HG02943 (cell line): ENCODE measurements at regions not wholly inside any gene's neighbourhood (a gene's known extent, or its start where the extent isn't known, plus 50 kb on each side); places are given as distances from the start of the nearest gene placed in this dataset.
"Not testable (repeated sequence)": the region's sequence is repeated elsewhere in the genome, so short reads cannot be mapped to it uniquely, and the experiment has no call there.

ENCODE experiments used
- ATAC-seq: cut with Tn5 transposase; IDR thresholded peaks from one replicate; pipeline ENCODE4 v1.9.1; 2021; ENCODE audit warnings: mild to moderate bottlenecking, low read depth, moderate library complexity; ENCODE audit not compliant: unreplicated experiment

DNA sequence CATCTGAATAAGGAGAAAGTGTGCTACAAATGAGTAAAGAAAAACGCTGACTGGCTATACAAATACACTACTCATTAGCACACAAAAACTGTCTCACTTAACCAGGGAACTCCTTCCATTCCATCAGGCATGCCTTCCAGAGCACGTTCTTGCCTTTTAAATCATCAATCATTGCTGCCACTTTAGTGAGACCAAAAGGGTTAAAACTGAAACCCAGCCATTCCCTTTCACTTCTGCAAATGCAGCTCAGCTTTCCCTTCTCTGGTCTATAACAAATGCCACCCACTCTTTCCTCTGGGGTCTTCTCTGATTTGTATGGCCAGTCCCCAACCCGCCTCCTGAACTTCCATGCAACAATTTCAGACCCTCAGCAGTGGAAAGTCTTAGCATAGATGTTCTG is 231.5 kb downstream of the TRIML1 start:
- ATAC-seq: no peak

DNA sequence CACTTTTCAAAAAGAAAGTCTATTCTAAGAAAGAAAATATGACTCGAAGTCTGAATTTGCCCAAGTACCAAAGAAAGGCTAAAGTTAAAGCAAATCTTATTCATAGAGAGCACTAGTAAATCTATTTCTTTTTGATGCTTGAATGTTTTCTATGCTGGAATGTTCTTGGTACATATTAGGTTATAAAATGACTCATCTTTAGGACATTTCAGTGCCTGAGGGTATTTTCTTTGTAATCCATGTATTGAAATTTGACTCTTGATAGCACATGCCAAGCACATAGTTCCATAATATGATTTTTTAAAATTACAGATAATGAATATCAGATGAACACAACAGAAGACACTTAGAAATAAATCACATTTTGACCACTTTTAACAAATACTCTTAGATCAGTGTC is 232.8 kb downstream of the TRIML1 start:
- ATAC-seq: no peak

DNA sequence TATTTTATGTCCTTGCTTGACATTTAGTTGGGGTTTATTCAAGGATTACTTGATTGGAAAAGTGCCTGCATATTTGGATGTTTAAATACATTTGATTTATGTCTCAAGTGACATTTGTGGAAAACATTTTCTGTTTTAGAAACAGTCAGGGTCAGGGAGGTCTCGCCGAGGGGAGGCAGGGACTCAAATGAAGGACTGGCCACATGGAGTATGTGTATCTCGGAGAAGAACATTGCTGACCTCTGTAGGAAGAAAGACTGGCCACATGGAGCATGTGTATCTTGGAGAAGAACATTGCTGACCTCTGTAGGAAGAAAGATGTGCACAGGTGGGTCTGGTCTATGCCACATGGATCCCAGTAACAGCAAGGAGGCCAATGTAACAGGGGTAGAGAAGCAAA is 233.6 kb downstream of the TRIML1 start:
- no peak for ATAC-seq

DNA sequence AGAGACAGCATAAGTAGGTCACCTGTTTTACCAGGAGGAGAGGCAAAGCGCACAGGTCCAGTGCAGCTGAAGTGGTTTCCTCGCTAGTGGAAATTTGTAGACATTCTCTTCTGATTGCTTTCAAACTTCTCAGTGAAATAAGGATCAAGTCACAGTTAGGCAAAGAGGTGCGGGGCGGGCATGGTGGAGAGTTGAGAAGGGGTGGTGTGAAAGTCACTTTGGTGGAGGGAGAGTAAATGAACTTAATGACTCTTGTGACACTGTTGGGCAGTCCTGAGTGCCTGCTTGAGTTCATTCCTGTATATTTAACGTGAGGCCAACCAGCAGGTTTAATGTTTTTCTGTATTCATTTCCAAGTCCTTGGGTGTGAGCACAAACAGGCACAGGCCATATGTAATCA is 235.6 kb downstream of the TRIML1 start:
- no peak for ATAC-seq

DNA sequence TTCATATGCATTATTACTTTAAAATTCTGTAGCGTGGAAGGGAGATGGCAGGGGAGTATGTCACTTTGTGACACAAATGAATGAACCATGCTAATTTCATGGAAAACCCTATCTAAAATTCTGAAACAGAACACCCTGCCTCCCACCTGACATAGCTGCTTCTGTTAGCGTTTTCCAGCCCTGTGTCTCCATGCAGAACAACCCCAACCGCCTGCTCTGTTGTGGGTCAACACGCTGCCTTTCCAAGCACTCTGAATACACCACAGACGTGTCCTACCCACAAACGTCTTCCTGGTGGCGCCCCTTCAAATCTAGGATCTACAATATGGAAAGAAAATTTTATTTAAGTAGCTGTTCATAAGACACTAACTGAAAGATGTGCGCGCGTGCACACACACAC is 238.6 kb downstream of the TRIML1 start:
- ATAC-seq: no peak

DNA sequence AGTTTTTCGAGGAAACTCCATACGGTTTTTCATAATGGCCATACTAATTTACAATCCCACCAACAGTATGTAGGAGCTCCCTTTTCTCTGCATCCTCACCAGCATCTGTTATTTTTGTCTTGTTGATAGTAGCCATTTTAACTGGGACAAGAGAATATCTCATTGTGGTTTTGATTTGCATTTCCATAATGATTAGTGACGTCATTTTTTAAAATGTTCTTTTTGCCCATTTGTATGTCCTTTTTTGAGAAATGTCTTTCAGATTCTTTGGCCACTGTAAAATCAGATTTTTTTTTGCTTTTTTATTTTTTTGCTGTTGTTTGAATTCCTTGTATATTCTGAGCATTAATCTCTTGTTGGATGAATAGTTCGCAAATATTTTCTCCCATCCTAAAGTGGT is 243.9 kb downstream of the TRIML1 start:
- no peak for ATAC-seq

DNA sequence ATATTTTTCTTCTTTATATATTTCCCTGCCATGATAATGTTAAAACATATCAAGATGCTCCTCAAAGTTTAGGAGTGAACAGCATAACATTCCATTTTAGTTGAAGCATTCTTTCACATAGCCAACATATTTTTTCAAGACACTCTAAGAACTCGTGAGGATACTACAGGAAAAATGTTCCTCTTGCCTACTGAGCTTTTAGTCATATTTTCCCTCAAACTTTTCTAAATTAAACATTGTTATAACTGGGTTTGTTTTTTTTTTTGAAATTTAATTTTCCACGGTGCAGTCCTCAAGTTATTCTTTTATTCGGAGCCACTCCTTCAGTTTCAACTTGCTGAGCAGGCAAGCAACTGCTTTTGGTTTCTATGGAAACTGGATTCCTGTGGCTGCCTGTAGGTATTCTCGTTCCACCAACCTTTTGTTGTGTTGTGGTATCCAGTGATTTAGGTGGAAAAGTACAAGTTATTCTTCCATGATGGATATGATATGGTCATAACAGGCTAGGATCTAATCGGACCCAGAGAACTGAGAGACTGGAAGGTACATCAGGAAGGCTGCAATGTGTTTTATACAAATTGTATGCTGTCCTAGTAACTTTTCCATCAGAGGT is 248.0 kb downstream of the TRIML1 start:
- ATAC-seq: no peak

DNA sequence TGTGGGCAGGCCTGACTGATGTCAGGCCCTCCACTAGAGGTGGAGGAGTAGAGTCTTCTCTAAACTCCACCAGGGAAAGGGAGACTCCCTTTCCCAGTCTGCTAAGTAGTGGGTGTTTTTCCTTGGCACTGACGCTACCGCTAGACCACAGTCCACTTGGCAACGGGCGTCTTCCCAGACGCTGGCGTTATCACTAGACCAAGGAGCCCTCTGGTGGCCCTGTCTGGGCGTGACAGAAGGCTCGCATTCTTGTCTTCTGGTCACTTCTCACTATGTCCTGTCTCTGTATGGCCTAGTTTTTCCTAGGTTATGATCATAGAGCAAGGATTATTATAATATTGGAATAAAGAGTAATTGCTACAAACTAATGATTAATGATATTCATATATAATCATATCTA is 252.1 kb downstream of the TRIML1 start:
- ATAC-seq: not testable (repeated sequence)

DNA sequence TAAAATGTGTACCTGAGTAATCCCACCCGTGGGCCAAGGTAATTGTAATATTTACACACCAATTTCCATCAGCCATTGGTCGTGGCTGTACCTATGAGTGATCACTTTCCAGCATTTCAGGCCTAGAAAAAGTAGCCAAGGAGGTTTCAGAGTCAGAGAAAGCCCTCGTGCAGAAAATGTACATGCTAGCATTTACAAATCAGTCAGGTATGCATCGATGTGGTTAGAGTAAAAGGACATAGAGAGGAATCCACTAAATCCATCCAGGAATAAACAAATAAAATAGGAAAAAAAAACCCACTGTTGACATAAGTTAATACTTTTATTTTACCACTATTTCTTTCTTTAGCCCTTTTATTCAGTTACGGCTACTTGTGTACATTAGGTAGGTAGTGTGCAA is 256.8 kb downstream of the TRIML1 start:
- ATAC-seq: no peak

DNA sequence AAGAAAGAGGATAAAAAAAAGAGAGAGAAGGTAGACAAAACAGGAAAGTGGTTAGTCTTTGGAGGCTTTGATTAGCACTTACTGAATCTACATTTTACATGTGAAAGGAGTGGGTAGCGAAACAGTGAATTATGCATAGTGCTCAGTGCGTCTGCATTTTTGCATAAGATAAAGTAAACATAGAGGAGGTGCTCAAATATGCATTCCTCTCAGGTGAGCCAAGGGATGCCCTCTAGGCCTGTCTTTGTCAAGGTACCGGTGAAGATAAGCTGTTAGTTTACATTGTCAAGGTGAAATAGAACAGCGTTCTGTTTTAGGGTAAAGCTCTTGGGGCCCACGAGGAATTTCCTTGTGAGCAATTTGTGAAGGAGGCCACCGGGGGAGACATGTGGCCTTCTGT is 260.6 kb downstream of the TRIML1 start:
- no peak for ATAC-seq

DNA sequence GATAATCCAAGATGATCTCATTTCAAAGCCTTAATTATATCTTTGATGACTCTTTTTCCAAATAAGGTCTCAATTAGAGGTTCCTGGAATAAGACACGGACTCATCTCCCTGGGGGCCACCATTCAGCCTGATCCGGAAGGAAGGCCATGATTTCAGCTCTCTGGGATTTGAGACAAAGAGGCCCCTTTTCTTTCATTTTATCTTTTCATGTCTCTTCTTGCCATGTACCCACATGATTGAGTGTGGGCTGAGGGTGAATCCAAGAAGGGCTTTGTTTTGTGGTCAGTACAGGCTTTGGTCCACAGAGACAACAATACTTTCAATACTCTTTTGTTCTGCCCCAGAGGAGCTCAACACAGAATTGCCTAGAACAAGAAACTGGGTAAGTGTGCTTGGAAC is 261.2 kb downstream of the TRIML1 start:
- no peak for ATAC-seq

DNA sequence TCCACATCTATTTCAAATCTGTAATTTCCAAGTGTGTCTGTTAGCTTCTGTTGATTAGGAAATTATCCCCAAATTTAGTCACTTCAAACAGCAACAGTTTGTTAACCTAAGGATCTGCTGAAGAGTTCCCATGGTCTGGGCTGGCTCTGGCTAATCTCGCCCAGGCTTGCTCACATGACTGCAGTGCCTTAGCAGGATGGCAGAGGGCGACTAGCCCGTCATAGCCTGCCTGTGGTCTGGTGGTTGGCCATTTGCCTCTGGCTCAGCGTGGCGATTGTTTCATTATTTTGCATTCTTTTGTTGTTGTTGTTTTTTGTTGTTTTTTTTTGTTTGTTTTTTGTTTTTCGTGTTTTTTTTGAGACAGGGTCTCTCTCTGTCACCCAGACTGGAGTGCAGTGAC is 264.0 kb downstream of the TRIML1 start:
- no peak for ATAC-seq

DNA sequence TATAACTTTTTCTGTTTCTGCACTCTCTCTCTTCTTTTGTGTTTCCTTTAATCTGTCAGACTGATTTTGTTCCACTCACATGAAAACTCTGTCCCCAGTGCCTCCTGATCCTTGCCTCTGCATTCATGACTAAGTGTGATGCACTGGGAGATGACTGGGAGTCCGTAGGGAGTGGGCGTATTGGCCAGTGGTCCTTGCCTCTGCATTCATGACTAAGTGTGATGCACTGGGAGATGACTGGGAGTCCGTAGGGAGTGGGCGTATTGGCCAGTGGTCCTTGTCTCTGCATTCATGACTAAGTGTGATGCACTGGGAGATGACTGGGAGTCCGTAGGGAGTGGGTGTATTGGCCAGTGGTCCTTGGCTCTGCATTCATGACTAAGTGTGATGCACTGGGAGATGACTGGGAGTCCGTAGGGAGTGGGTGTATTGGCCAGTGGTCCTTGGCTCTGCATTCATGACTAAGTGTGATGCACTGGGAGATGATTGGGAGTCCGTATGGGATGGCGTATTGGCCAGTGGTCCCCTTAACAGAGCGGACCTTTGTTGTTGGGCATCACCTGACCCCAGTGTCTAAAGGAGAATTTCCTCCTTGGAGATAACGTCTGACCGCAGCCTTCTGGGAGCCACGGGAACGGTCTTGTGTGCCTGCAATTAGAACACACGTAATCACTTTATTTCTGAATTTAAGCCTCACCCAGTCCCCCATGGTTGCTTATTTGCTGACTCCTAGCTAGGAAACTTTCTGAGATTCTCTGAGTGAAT is 266.0 kb downstream of the TRIML1 start:
- ATAC-seq: not testable (repeated sequence)

DNA sequence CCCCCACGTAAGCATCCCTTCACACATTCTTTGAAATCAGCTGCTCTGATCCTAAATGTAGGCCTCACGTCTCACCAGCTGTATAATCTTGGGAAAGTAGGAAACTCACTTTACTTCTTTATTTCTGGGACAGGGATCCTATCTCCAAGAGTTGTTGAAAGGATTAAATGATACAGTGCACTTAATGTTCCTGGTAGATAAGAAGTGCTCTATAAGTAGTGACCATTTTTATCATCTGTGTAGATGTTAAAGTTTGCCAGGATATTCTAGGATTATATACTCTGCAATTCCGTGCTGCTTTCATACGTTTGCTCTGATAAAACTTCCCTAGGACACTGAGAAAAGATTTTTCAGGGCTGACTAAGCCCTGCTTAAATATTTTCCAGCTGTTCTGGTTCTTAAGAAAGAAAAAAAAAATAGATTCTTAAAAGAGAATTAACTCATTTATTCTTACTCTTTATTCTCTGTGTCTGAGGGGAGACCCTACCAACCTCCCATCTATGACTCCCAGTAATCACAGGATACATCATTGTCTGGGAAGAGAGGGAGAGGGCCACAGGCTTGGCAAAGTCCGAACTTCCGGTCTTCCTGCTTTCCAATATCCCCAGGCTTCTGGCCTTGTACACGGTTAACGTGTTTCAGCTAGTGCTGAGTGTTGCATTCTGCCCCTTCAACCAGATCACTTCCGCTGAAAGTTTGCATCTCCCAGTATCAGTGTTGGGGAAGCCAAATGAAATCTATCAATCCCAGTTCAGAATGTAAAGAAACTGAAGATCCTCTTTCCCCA is 269.2 kb downstream of the TRIML1 start:
- no peak for ATAC-seq

DNA sequence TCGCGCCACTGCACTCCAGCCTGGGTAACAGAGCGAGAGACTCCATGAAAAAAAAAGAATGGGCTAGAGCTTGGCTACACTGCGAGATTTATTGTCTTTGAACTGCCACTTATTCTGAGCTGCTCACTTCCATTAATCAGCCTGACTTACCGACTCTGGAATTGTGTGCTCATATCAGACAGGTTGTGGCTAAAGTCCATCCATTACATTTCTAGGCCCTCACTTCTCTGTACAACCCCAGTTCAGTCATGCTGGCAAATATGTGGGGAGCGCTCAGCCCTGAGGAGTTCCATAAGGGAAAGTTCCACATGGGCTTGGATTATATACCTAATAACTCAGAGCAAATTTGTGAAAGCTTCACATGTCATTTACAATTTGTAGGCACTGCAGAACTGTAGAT is 270.6 kb downstream of the TRIML1 start:
- no peak for ATAC-seq

DNA sequence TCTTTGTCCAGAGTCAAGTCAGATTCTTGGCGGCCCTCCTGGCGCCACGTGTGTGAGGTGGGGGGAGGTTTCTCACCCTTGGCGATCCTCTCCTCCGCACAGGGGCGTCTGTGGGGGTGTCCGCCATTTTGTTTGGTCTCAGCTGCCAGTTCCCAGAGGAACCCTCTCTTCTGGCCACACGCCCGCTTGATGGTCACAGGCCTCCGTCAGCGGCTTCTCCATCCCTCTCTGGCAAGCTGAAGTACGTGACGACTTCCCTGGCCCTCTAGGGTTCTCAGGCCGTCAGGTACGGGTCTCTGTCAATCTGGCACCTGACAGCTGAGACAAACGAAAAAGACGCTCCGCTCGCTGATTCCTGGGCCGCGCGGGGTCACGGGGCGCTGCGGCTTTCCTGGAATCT is 272.6 kb downstream of the TRIML1 start:
- ATAC-seq: no peak

DNA sequence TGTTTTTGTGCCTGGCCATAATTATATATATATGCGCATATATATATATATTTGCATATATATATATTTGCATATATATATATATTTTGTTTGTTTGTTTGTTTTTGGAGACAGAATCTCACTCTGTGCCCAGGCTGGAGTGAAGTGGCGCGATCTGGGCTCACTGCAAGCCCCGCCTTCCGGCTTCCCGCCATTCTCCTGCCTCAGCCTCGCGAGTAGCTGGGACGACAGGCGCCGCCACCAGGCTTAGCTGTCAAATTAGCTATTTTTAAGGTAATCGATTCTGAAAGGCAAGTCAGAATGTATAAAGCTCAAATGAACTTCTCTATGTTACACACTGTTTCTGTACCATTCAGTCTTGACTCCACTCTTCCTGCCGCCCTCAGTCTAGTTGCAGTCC is 273.3 kb downstream of the TRIML1 start:
- ATAC-seq: no peak

DNA sequence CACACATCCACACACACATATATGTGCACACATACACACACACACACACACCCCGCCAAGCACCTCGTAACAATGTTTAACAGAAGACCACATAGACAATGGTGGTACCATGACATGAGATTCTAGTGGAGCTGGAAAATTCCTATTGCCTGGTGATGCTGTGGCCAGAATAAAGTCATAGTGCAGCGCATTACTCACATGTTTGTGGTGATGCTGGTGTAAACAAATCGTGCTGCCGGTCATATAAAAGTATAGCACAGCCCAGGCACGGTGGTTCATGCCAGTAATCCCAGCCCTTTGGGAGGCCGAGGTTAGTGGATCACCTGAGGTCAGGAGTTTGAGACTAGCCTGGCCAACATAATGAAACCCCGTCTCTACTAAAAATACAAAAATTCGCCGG is 275.2 kb downstream of the TRIML1 start:
- ATAC-seq: no peak

DNA sequence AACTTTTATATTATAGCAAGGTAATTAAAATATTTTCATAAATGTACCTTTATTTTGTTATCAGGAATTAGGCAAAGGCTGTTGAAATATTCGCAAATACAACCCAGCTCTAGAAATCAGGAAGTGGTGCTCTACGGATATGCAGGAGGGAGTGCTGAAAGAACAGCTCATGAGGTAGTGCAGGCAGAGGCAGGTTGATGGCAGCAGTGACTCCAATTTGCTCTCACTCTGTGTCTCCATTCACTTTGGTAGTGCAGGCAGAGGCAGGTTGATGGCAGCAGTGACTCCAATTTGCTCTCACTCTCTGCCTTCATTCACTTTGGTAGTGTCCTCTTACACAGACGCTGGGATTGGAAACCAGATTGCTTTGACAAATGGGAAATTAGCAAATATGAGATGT is 277.9 kb downstream of the TRIML1 start:
- no peak for ATAC-seq

DNA sequence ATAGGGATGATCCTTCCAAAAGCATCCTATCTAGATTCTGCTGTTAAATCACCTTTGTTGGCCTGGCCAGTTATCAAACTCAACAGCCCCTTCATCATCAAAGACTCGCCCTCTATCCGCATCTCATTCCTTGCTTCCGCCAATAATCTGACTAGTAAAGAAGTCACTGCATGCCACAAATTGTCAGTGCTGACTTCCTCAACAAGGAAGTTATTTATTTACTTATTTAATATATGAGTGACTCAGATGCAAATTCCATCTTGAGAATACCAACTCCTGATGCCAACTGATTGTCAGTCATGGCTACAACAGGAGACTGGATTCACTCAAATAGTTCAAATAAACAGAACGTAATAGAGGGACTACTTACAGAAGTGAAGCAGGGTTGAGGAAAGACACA is 283.8 kb downstream of the TRIML1 start:
- ATAC-seq: no peak

DNA sequence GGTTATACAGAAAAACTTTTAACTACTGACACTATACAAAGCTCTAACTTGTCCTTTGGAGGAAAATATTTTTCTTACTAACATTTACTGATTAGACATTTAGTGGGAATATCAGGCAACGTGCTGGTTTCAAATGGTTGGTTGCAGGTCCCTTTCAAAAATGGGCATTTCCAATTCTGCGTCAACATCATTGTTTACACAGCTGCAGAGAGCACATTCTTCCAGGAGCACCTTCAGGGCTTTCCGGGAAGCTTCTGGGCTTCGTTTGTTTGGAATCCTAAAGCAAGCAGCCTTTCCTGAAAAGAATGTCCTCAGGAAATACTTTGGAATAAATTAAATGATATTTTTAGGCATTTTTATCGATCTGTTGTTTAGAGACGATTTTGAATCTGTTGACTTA is 289.7 kb downstream of the TRIML1 start:
- no peak for ATAC-seq

DNA sequence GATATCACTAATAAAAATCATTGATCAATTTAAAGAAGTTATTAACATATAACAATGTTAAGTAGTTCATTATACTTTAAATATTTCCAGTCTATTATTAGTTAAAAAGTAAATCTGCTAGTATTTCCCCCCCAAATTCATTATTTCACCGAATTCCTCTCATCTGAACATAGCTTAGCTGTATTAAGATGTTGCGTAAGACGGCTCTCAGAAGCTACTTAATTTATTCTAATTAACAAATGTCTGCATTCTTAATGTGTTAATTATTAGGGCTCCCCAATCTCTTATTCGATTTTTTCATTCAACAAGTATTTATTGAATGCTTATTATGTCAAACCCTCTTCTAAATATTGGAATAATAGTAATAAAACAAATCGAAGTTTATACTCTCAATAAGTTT is 290.7 kb downstream of the TRIML1 start:
- no peak for ATAC-seq
